Panc1 (cell line): ENCODE measurements at regions not wholly inside any gene's neighbourhood (a gene's known extent, or its start where the extent isn't known, plus 50 kb on each side); places are given as distances from the start of the nearest gene placed in this dataset.

Source experiments
- CTCF ChIP-seq: fragments of 450-650 bp; IDR thresholded peaks from 2 replicates; pipeline ENCODE4 v1.5.1; 2017; ENCODE audit warnings: mild to moderate bottlenecking
- POLR2AphosphoS5 ChIP-seq: IDR thresholded peaks from 2 replicates; pipeline ENCODE4 v1.6.1; 2012; ENCODE audit warnings: mild to moderate bottlenecking, low read depth, low read length, moderate library complexity
- REST ChIP-seq, 2 experiments: IDR thresholded peaks; 2 replicates each; pipeline ENCODE4 v1.6.1; 2011 to 2012; ENCODE audit warnings: low read depth in 2 of 2, control low read depth in 1 of 2, low read length in 1 of 2, mild to moderate bottlenecking in 1 of 2, moderate library complexity in 1 of 2; ENCODE audit not compliant: insufficient read depth in 1 of 2
- SIN3A ChIP-seq: IDR thresholded peaks from 2 replicates; pipeline ENCODE4 v1.6.1; 2012; ENCODE audit warnings: low read depth, mild to moderate bottlenecking, low read length, moderate library complexity, borderline replicate concordance; ENCODE audit not compliant: insufficient read depth

DNA sequence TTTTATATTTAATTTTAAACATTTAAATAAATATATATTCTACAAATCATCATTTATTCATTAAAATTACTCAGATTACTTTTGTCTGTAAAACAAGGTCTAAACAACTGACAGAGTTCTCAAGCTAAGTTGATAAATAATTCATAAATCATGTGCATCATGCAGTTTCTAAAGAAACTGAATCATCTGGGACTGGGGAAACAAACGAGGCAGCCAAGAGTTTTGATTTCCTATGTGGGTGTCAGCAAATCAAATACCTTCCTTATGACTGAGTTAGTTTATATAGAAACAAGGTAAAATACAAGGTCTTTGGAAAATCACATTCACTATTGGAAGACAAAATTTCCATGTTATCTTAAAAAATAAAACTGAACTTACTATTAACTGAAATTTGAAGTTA, 149.9 kb upstream of the BEND6 start:
- TF ChIP-seq CTCF (no peak), POLR2AphosphoS5 (no peak), REST (IDR thresholded peaks at IDR 0.05; ENCODE audit: insufficient read depth in 1 of 2, low read depth in 2 of 2, low read length in 1 of 2) (no peak), SIN3A (no peak)
